ENCODE measurements at regions not wholly inside any gene's neighbourhood (a gene's known extent, or its start where the extent isn't known, plus 50 kb on each side); places are given as distances from the start of the nearest gene placed in this dataset.

- no peak for TF ChIP-seq CTCF (conservative IDR thresholded peaks at IDR 0.05; ENCODE audit: low read depth, low read length)
- no peak for TF ChIP-seq RFX5 (IDR thresholded peaks at IDR 0.05; ENCODE audit: low read depth, low read length)
- TF ChIP-seq CEBPB (IDR thresholded peaks at IDR 0.05; ENCODE audit: low read depth, low read length), result no peak
- TF ChIP-seq RAD21 (IDR thresholded peaks at IDR 0.05; ENCODE audit: low read length), result no peak
- TF ChIP-seq USF2 (IDR thresholded peaks at IDR 0.05; ENCODE audit: low read depth, low read length), result no peak
- no peak for TF ChIP-seq POLR2A (IDR thresholded peaks at IDR 0.05; ENCODE audit: low read depth, low read length)
- no peak for TF ChIP-seq NFE2L2 (IDR thresholded peaks at IDR 0.05; ENCODE audit: low read depth, low read length)
- TF ChIP-seq MAFK (IDR thresholded peaks at IDR 0.05; ENCODE audit: low read depth, low read length), result no peak
- TF ChIP-seq MAZ (IDR thresholded peaks at IDR 0.05; ENCODE audit: borderline replicate concordance, low read depth, low read length), result no peak
- TF ChIP-seq RCOR1 (IDR thresholded peaks at IDR 0.05; ENCODE audit: insufficient replicate concordance, low read length), result no peak
- no peak for TF ChIP-seq SMC3 (IDR thresholded peaks at IDR 0.05; ENCODE audit: low read depth, low read length)
Measured at GRCh38 chr5:128854931-128855330, 110.4 kb upstream of the SLC27A6 start.
